NB4 (cell line): ENCODE measurements at regions not wholly inside any gene's neighbourhood (a gene's known extent, or its start where the extent isn't known, plus 50 kb on each side); places are given as distances from the start of the nearest gene placed in this dataset.

Experiments
- MYC ChIP-seq: IDR thresholded peaks from 2 replicates; pipeline ENCODE4 v1.6.1; 2011; ENCODE audit warnings: low read depth, low read length
- POLR2A ChIP-seq: IDR thresholded peaks from 2 replicates; pipeline ENCODE4 v1.6.1; 2011; ENCODE audit warnings: mild to moderate bottlenecking; ENCODE audit not compliant: insufficient read length; ENCODE audit errors: extremely low read depth
- TF ChIP-seq, protein P1 (sequence below): IDR thresholded peaks from 2 replicates; pipeline ENCODE4 v1.6.1; 2011; ENCODE audit warnings: low read depth, low read length
- TF ChIP-seq, protein P2 (sequence below): IDR thresholded peaks from one replicate; pipeline ENCODE4 v1.5.1; 2012; ENCODE audit warnings: low read depth, low read length

DNA sequence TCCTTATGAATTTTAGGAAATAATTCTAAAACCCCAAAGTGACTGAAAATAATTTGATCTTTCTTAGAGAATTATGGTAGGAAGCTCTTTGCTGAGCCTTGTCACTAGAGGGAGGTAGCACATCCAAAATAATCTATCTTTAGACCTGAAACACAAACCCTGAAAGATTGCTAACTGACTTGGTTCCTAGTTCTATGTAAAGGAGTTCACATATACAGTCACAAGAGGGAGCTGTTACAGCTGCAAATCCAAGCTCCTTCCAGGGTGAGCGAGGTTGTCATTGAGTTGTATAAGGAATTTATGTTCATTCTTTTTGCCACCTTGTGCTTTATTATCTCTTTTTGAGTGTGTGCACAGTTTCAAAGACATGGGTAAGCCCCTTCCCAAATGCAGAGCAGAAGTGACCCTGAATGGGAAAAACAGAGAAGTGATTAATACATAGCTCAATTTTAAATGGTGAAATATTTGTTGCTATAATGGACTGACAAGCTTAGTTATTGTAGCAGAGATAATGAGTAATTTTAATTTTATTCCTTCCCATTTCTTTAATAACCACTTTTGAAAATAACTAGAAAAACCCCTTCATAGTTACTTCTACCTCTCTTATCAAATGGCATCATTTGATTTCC lies 387.9 kb downstream of the DAD1 start:
- TF ChIP-seq, protein P1, sequence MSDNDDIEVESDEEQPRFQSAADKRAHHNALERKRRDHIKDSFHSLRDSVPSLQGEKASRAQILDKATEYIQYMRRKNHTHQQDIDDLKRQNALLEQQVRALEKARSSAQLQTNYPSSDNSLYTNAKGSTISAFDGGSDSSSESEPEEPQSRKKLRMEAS = no peak
- TF ChIP-seq, protein P2, sequence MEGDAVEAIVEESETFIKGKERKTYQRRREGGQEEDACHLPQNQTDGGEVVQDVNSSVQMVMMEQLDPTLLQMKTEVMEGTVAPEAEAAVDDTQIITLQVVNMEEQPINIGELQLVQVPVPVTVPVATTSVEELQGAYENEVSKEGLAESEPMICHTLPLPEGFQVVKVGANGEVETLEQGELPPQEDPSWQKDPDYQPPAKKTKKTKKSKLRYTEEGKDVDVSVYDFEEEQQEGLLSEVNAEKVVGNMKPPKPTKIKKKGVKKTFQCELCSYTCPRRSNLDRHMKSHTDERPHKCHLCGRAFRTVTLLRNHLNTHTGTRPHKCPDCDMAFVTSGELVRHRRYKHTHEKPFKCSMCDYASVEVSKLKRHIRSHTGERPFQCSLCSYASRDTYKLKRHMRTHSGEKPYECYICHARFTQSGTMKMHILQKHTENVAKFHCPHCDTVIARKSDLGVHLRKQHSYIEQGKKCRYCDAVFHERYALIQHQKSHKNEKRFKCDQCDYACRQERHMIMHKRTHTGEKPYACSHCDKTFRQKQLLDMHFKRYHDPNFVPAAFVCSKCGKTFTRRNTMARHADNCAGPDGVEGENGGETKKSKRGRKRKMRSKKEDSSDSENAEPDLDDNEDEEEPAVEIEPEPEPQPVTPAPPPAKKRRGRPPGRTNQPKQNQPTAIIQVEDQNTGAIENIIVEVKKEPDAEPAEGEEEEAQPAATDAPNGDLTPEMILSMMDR = peak; percentile 71
- TF ChIP-seq POLR2A (no peak), MYC (no peak)
